Activated naive CD4-positive, alpha-beta T cell treated with anti-CD3 and anti-CD28 coated beads, Interleukin-2, amount 10 ng/mL, durations not matched to agents 7 days and 5 days (primary cell): ENCODE measurements at regions not wholly inside any gene's neighbourhood (a gene's known extent, or its start where the extent isn't known, plus 50 kb on each side); places are given as distances from the start of the nearest gene placed in this dataset.
"Not testable (repeated sequence)": the region's sequence is repeated elsewhere in the genome, so short reads cannot be mapped to it uniquely, and the experiment has no call there.

Experiments
- CTCF ChIA-PET: fragments of 350-600 bp; sonication (Branson Sonifier 250); formaldehyde crosslinking; loops from one replicate; lab custom pipeline; 2021; ENCODE audit warnings: antibody characterized with exemption; lab: Charles Lee
- DNase-seq: peaks from one replicate; pipeline ENCODE4 v3.0.0-alpha.2; 2020
- H3K27ac Mint-ChIP-seq: one replicate; pipeline ENCODE4 v1.8.0; 2021; ENCODE audit warnings: mild to moderate bottlenecking, moderate library complexity, mixed read lengths
- H3K27me3 Mint-ChIP-seq: one replicate; pipeline ENCODE4 v1.8.0; 2021; ENCODE audit warnings: mild to moderate bottlenecking, mixed read lengths
- H3K36me3 Mint-ChIP-seq: one replicate; pipeline ENCODE4 v1.8.0; 2021; ENCODE audit warnings: mixed read lengths
- H3K4me1 Mint-ChIP-seq: one replicate; pipeline ENCODE4 v1.8.0; 2021; ENCODE audit warnings: mixed read lengths
- H3K4me3 Mint-ChIP-seq: one replicate; pipeline ENCODE4 v1.8.0; 2021; ENCODE audit warnings: mild to moderate bottlenecking, moderate library complexity, mixed read lengths
- H3K9me3 Mint-ChIP-seq: one replicate; pipeline ENCODE4 v1.8.0; 2021; ENCODE audit warnings: mixed read lengths

GRCh38 chr3:86451749-86452148 is 539.2 kb downstream of the VGLL3 start:
- H3K27ac Mint-ChIP-seq, result no peak overlapping the region
- H3K9me3 Mint-ChIP-seq, result peaks cover 2% of the 10 kb centered on the region
- H3K4me3 Mint-ChIP-seq, result no peak overlapping the region
- H3K36me3 Mint-ChIP-seq, result no peaks in the 10 kb centered on the region
- no peaks in the 10 kb centered on the region for H3K4me1 Mint-ChIP-seq
- no peaks in the 10 kb centered on the region for H3K27me3 Mint-ChIP-seq
- DNase-seq, result no peak
- CTCF ChIA-PET, result no interaction called here

- Mint-ChIP-seq H3K36me3 (no peaks in the 10 kb centered on the region), H3K4me1 (no peaks in the 10 kb centered on the region), H3K4me3 (no peak overlapping the region), H3K27me3 (no peaks in the 10 kb centered on the region), H3K27ac (no peak overlapping the region), H3K9me3 (no peaks in the 10 kb centered on the region)
- CTCF ChIA-PET, result interaction anchor here (0.5 kb wide), 1 partner anchor 1023 kb away, joined by 3 read pairs; no protein-coding TSS in a partner anchor
- DNase-seq, result no peak
These were observed 552.4 kb downstream of the VGLL3 start for GRCh38 chr3:86438544-86438943.

- CTCF ChIA-PET, result no interaction called here
- Mint-ChIP-seq H3K4me3 (no peak overlapping the region), H3K4me1 (no peaks in the 10 kb centered on the region), H3K27me3 (no peaks in the 10 kb centered on the region), H3K27ac (no peak overlapping the region), H3K9me3 (peaks cover 6% of the 10 kb centered on the region), H3K36me3 (no peaks in the 10 kb centered on the region)
- DNase-seq, result no peak
These were observed 563.6 kb downstream of the VGLL3 start for GRCh38 chr3:86427343-86427742.

- Mint-ChIP-seq H3K4me1 (no peaks in the 10 kb centered on the region), H3K4me3 (no peak overlapping the region), H3K27me3 (no peaks in the 10 kb centered on the region), H3K36me3 (no peaks in the 10 kb centered on the region), H3K27ac (no peak overlapping the region), H3K9me3 (peaks cover 7% of the 10 kb centered on the region)
- DNase-seq, result no peak
- CTCF ChIA-PET, result no interaction called here
These were observed 569.8 kb downstream of the VGLL3 start for GRCh38 chr3:86420990-86421739.

- H3K27me3 Mint-ChIP-seq, result no peaks in the 10 kb centered on the region
- no peak overlapping the region for H3K4me3 Mint-ChIP-seq
- no peaks in the 10 kb centered on the region for H3K36me3 Mint-ChIP-seq
- CTCF ChIA-PET, result no interaction called here
- no peaks in the 10 kb centered on the region for H3K4me1 Mint-ChIP-seq
- DNase-seq, result no peak
- H3K27ac Mint-ChIP-seq, result no peak overlapping the region
- peaks cover 2% of the 10 kb centered on the region for H3K9me3 Mint-ChIP-seq
These were observed 572.1 kb downstream of the VGLL3 start for GRCh38 chr3:86418861-86419260.

GRCh38 chr3:86416334-86416733 is 574.6 kb downstream of the VGLL3 start:
- no peaks in the 10 kb centered on the region for H3K36me3 Mint-ChIP-seq
- H3K9me3 Mint-ChIP-seq, result peaks cover 3% of the 10 kb centered on the region
- no peak overlapping the region for H3K27ac Mint-ChIP-seq
- CTCF ChIA-PET, result no interaction called here
- DNase-seq, result no peak
- H3K4me1 Mint-ChIP-seq, result no peaks in the 10 kb centered on the region
- H3K4me3 Mint-ChIP-seq, result no peak overlapping the region
- H3K27me3 Mint-ChIP-seq, result no peaks in the 10 kb centered on the region

GRCh38 chr3:86413645-86414044 is 577.3 kb downstream of the VGLL3 start:
- Mint-ChIP-seq H3K4me3 (no peak overlapping the region), H3K9me3 (peaks cover 3% of the 10 kb centered on the region), H3K27me3 (no peaks in the 10 kb centered on the region), H3K27ac (no peak overlapping the region), H3K36me3 (no peaks in the 10 kb centered on the region), H3K4me1 (no peaks in the 10 kb centered on the region)
- DNase-seq, result no peak
- CTCF ChIA-PET, result no interaction called here

- CTCF ChIA-PET, result no interaction called here
- no peak for DNase-seq
- H3K4me1 Mint-ChIP-seq, result no peaks in the 10 kb centered on the region
- H3K36me3 Mint-ChIP-seq, result no peaks in the 10 kb centered on the region
- H3K9me3 Mint-ChIP-seq, result peaks cover 3% of the 10 kb centered on the region
- no peak overlapping the region for H3K4me3 Mint-ChIP-seq
- no peaks in the 10 kb centered on the region for H3K27me3 Mint-ChIP-seq
- H3K27ac Mint-ChIP-seq, result no peak overlapping the region
These were observed 580.4 kb downstream of the VGLL3 start for GRCh38 chr3:86410587-86410986.

- H3K36me3 Mint-ChIP-seq, H3K27me3 Mint-ChIP-seq, CTCF ChIA-PET, DNase-seq, H3K27ac Mint-ChIP-seq, H3K4me3 Mint-ChIP-seq, H3K4me1 Mint-ChIP-seq: not testable (repeated sequence)
- H3K9me3 Mint-ChIP-seq, result peaks cover 12% of the 10 kb centered on the region
These were observed 601.2 kb downstream of the VGLL3 start for GRCh38 chr3:86389759-86390158.

GRCh38 chr3:86388820-86389219 is 602.1 kb downstream of the VGLL3 start:
- H3K4me3 Mint-ChIP-seq, result no peak overlapping the region
- no peaks in the 10 kb centered on the region for H3K27me3 Mint-ChIP-seq
- CTCF ChIA-PET, result no interaction called here
- H3K27ac Mint-ChIP-seq, result no peak overlapping the region
- no peaks in the 10 kb centered on the region for H3K4me1 Mint-ChIP-seq
- no peak for DNase-seq
- no peaks in the 10 kb centered on the region for H3K36me3 Mint-ChIP-seq
- H3K9me3 Mint-ChIP-seq, result peaks cover 13% of the 10 kb centered on the region

- peaks cover 9% of the 10 kb centered on the region for H3K9me3 Mint-ChIP-seq
- H3K27me3 Mint-ChIP-seq, result no peaks in the 10 kb centered on the region
- CTCF ChIA-PET, result no interaction called here
- H3K4me1 Mint-ChIP-seq, result no peaks in the 10 kb centered on the region
- no peak overlapping the region for H3K4me3 Mint-ChIP-seq
- no peak overlapping the region for H3K27ac Mint-ChIP-seq
- no peaks in the 10 kb centered on the region for H3K36me3 Mint-ChIP-seq
- no peak for DNase-seq
These were observed 608.4 kb downstream of the VGLL3 start for GRCh38 chr3:86382556-86382955.

GRCh38 chr3:86381247-86381646 is 609.7 kb downstream of the VGLL3 start:
- no peaks in the 10 kb centered on the region for H3K4me1 Mint-ChIP-seq
- DNase-seq, result no peak
- no peaks in the 10 kb centered on the region for H3K36me3 Mint-ChIP-seq
- no peak overlapping the region for H3K27ac Mint-ChIP-seq
- H3K4me3 Mint-ChIP-seq, result no peak overlapping the region
- H3K9me3 Mint-ChIP-seq, result peaks cover 4% of the 10 kb centered on the region
- CTCF ChIA-PET, result no interaction called here
- no peaks in the 10 kb centered on the region for H3K27me3 Mint-ChIP-seq

GRCh38 chr3:86379280-86379679 is 611.7 kb downstream of the VGLL3 start:
- Mint-ChIP-seq H3K4me1 (no peaks in the 10 kb centered on the region), H3K36me3 (no peaks in the 10 kb centered on the region), H3K27me3 (no peaks in the 10 kb centered on the region), H3K9me3 (peaks cover 4% of the 10 kb centered on the region), H3K27ac (no peak overlapping the region), H3K4me3 (no peak overlapping the region)
- CTCF ChIA-PET, result no interaction called here
- DNase-seq, result no peak

- CTCF ChIA-PET, result no interaction called here
- no peaks in the 10 kb centered on the region for H3K4me1 Mint-ChIP-seq
- H3K36me3 Mint-ChIP-seq, result no peaks in the 10 kb centered on the region
- DNase-seq, result no peak
- H3K4me3 Mint-ChIP-seq, result no peak overlapping the region
- H3K27ac Mint-ChIP-seq, result no peak overlapping the region
- no peaks in the 10 kb centered on the region for H3K27me3 Mint-ChIP-seq
- peaks cover 3% of the 10 kb centered on the region for H3K9me3 Mint-ChIP-seq
These were observed 612.1 kb downstream of the VGLL3 start for GRCh38 chr3:86378829-86379228.

GRCh38 chr3:86335566-86335965 is 655.4 kb downstream of the VGLL3 start:
- H3K9me3 Mint-ChIP-seq, H3K27ac Mint-ChIP-seq, H3K27me3 Mint-ChIP-seq, CTCF ChIA-PET, DNase-seq, H3K4me3 Mint-ChIP-seq, H3K36me3 Mint-ChIP-seq, H3K4me1 Mint-ChIP-seq: not testable (repeated sequence)
